ENCODE measurements at regions not wholly inside any gene's neighbourhood (a gene's known extent, or its start where the extent isn't known, plus 50 kb on each side); places are given as distances from the start of the nearest gene placed in this dataset.

DNA sequence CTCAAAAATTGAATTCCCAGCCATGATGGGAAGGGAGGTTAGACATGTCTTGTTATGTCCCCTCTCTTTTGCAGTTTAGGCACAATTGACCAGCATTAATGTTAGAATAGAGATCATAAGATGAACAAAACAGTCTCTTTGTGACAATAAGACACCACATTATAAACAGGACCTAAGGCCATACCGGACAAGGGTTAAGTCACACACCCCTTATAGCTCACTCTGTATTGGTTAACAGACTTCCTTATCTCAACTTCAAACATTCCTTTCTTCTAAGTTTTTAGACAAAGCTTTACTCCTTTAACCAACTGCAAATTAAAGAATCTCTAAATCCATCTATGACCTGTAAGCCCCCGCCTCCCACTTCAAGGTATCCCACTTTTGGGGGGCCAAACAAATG lies 81.1 kb upstream of the CPM start:
- no peak for ATAC-seq
- no peak for TF ChIP-seq ZFP3 (CRISPR knock-in tag; IDR thresholded peaks at IDR 0.05)
- no peak for TF ChIP-seq RARB (CRISPR knock-in tag; IDR thresholded peaks at IDR 0.05)
- TF ChIP-seq CSDC2 (CRISPR knock-in tag; IDR thresholded peaks at IDR 0.05), result no peak
- TF ChIP-seq GLIS3 (CRISPR knock-in tag; IDR thresholded peaks at IDR 0.05), result no peak
- TF ChIP-seq TCF4 (CRISPR knock-in tag; IDR thresholded peaks at IDR 0.05; ENCODE audit: borderline replicate concordance), result no peak
- TF ChIP-seq ZNF565 (CRISPR knock-in tag; conservative IDR thresholded peaks at IDR 0.05; ENCODE audit: low read depth), result no peak
- TF ChIP-seq TSHZ2 (CRISPR knock-in tag; IDR thresholded peaks at IDR 0.05), result no peak
- TF ChIP-seq PPARA (CRISPR knock-in tag; IDR thresholded peaks at IDR 0.05; ENCODE audit: borderline replicate concordance), result no peak
- TF ChIP-seq ARNTL (CRISPR knock-in tag; IDR thresholded peaks at IDR 0.05; ENCODE audit: borderline replicate concordance, low read depth), result no peak
- no peak for TF ChIP-seq ZC3H10 (CRISPR knock-in tag; IDR thresholded peaks at IDR 0.05)
- TF ChIP-seq ZNF8 (CRISPR knock-in tag; IDR thresholded peaks at IDR 0.05), result no peak
- TF ChIP-seq, protein P1, sequence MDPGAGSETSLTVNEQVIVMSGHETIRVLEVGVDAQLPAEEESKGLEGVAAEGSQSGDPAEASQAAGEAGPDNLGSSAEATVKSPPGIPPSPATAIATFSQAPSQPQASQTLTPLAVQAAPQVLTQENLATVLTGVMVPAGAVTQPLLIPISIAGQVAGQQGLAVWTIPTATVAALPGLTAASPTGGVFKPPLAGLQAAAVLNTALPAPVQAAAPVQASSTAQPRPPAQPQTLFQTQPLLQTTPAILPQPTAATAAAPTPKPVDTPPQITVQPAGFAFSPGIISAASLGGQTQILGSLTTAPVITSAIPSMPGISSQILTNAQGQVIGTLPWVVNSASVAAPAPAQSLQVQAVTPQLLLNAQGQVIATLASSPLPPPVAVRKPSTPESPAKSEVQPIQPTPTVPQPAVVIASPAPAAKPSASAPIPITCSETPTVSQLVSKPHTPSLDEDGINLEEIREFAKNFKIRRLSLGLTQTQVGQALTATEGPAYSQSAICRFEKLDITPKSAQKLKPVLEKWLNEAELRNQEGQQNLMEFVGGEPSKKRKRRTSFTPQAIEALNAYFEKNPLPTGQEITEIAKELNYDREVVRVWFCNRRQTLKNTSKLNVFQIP (CRISPR knock-in tag; IDR thresholded peaks at IDR 0.05; ENCODE audit: borderline replicate concordance, low read depth), result no peak
- no peak for TF ChIP-seq ESRRG (CRISPR knock-in tag; IDR thresholded peaks at IDR 0.05)
- TF ChIP-seq CSRNP3 (CRISPR knock-in tag; IDR thresholded peaks at IDR 0.05), result no peak
- no peak for TF ChIP-seq ZNF70 (CRISPR knock-in tag; IDR thresholded peaks at IDR 0.05)
- no peak for TF ChIP-seq OSR1 (CRISPR knock-in tag; IDR thresholded peaks at IDR 0.05)
- no peak for TF ChIP-seq TOX (CRISPR knock-in tag; IDR thresholded peaks at IDR 0.05; ENCODE audit: borderline replicate concordance)
- no peak for TF ChIP-seq SNAI2 (CRISPR knock-in tag; IDR thresholded peaks at IDR 0.05)
- no peak for TF ChIP-seq BACH2 (CRISPR knock-in tag; IDR thresholded peaks at IDR 0.05; ENCODE audit: borderline replicate concordance)
- no peak for TF ChIP-seq ZFP30 (CRISPR knock-in tag; IDR thresholded peaks at IDR 0.05)

DNA sequence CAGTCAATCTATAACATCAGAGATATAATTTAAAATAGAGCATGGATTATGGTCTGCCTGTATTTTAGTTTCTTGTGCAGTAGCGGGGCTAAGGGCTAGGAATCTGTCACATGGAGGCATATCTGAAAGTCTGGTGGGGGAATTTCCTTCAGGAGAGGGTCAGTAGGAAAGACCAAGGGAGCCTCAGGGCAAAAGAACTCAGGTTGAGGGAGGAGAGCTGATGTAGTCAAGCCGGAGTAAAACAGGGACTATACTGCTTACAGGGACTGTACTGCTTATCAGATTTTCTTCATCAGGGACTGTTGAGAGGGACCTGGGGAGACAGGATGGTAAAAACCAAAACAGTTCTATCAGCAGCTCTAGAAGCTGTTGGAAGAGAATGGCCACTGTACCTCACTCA lies 82.0 kb upstream of the CPM start:
- no peak for ATAC-seq
- TF ChIP-seq ZC3H10 (CRISPR knock-in tag; IDR thresholded peaks at IDR 0.05) (no peak), PATZ1 (CRISPR knock-in tag; IDR thresholded peaks at IDR 0.05; ENCODE audit: borderline replicate concordance) (no peak), PPARA (CRISPR knock-in tag; IDR thresholded peaks at IDR 0.05; ENCODE audit: borderline replicate concordance) (no peak), CSDC2 (CRISPR knock-in tag; IDR thresholded peaks at IDR 0.05) (no peak), TSHZ2 (CRISPR knock-in tag; IDR thresholded peaks at IDR 0.05) (no peak), RARB (CRISPR knock-in tag; IDR thresholded peaks at IDR 0.05) (no peak), SNAI2 (CRISPR knock-in tag; IDR thresholded peaks at IDR 0.05) (no peak), ZNF70 (CRISPR knock-in tag; IDR thresholded peaks at IDR 0.05) (no peak), TCF4 (CRISPR knock-in tag; IDR thresholded peaks at IDR 0.05; ENCODE audit: borderline replicate concordance) (no peak), GLIS3 (CRISPR knock-in tag; IDR thresholded peaks at IDR 0.05) (no peak), ESRRG (CRISPR knock-in tag; IDR thresholded peaks at IDR 0.05) (no peak), OSR1 (CRISPR knock-in tag; IDR thresholded peaks at IDR 0.05) (no peak), ZFP30 (CRISPR knock-in tag; IDR thresholded peaks at IDR 0.05) (no peak), BACH2 (CRISPR knock-in tag; IDR thresholded peaks at IDR 0.05; ENCODE audit: borderline replicate concordance) (no peak)
- TF ChIP-seq, protein P1 (CRISPR knock-in tag; IDR thresholded peaks at IDR 0.05; ENCODE audit: borderline replicate concordance, low read depth), result no peak
- TF ChIP-seq, protein P2, sequence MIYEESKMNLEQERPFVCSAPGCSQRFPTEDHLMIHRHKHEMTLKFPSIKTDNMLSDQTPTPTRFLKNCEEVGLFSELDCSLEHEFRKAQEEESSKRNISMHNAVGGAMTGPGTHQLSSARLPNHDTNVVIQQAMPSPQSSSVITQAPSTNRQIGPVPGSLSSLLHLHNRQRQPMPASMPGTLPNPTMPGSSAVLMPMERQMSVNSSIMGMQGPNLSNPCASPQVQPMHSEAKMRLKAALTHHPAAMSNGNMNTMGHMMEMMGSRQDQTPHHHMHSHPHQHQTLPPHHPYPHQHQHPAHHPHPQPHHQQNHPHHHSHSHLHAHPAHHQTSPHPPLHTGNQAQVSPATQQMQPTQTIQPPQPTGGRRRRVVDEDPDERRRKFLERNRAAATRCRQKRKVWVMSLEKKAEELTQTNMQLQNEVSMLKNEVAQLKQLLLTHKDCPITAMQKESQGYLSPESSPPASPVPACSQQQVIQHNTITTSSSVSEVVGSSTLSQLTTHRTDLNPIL (CRISPR knock-in tag; IDR thresholded peaks at IDR 0.05; ENCODE audit: low read depth), result no peak
